T1000 (cell line): ENCODE measurements at regions not wholly inside any gene's neighbourhood (a gene's known extent, or its start where the extent isn't known, plus 50 kb on each side); places are given as distances from the start of the nearest gene placed in this dataset.

ENCODE experiments used
- DNase-seq: peaks from one replicate; lab custom pipeline; 2025; ENCODE audit warnings: mixed read lengths; lab: John Stamatoyannopoulos, UW

DNA sequence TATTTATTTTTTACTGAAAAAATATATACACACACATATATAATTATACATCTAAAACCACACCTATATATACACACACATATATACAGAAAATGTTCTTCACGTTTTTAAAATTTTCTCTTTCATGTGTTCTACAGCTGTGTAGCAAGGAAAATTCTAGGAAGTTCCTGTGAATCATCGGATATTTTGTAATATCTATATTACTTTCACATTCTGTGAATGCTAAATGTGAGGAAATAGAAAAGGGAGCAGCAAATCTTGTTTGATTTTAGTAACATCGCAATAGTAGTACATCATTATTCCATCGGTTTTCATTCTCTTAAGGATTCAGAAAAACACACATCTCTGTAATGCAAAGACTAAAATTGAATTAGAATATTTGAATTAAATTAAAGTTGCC is 836.8 kb upstream of the NECTIN3 start:
- DNase-seq: no peak

DNA sequence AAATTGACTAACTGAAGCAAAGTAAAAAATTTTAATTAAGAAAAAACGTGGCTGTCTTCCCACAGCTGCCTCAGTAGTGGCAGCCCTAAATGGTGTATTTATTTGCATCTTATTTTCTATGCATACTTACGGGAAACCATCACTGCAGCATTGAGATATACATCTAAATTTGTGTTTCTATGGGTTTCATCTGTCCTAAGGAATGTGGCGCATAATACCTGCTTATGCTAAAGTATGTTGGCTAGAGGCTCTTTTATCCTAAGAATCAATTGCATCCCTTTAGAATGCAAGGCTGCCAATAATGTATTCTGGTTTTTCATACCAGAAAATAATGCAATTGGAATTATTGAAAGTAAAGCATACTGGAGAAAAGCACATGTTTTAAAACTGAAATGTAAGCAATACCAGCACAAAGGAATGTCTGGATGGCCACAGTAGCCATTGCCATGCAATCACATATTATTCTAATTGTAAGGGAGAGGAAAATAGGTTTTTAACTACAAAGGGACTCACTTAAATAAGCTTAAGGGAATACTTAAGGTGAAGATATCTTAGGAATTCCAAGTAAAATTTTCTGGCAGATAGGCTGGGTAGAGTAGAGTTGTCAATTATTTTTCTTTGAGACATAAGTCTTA is 834.5 kb upstream of the NECTIN3 start:
- DNase-seq: no peak

DNA sequence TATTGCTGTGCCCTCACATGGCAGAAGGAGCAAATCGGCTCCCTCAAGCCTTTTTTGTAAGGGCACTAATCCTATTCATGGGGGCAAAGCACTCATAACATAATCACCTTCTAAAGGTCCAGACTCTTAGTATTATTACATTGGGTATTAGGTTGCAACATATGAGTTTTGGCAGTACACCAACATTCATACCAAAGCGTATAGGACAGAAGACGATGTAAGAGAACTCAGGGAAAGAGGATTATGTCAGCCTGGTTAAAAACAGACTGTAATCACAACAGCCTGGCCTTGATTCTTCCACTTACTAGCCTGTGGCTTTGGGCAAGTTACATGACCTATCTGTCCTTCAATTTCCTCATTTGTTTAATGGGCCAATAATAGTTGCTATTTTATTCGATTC is 828.5 kb upstream of the NECTIN3 start:
- DNase-seq: no peak

DNA sequence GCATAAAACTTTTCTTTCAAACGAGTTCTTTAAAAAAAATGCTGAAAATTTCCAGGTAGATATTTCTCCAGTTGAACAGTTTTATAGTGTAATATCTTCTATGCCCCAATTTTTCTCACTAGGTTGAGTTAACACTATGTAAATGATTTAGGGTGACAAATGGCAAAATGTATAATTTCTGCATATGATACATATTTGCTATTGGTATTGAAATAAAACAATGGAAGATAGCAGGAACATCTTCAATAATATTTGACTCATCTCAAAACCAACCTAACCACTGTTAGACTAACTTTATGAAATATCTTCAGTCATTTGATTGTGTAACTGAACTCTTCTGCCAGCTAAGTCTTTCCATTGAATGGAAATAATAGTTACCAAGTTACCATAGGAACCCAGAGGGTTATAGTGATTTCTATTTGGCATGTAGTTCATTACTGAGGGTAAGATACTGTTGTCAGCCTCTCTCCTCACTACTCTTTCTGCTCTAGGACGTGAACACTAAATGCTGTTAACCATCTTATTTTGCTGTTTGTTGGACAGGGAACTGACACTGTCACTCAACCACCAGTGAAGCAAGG is 824.7 kb upstream of the NECTIN3 start:
- no peak for DNase-seq

DNA sequence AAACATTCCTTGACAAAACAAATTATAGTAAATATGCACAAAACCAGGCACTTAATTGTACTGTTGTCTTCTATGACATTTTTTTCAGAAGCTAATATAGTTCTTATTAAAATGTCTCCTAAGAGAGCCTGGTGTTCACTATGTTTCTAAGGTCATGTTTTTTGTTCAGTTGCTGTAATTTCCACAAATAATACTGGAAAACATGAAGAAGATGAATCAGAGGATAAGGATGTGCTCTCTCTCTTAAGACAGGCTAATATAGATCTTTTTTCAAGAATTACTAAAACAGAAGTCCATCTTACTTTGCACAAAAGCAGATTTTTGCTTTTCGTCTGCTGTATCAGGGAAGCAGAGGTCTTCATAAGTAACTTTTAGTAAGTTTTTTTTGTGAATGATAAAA is 823.0 kb upstream of the NECTIN3 start:
- DNase-seq: no peak

DNA sequence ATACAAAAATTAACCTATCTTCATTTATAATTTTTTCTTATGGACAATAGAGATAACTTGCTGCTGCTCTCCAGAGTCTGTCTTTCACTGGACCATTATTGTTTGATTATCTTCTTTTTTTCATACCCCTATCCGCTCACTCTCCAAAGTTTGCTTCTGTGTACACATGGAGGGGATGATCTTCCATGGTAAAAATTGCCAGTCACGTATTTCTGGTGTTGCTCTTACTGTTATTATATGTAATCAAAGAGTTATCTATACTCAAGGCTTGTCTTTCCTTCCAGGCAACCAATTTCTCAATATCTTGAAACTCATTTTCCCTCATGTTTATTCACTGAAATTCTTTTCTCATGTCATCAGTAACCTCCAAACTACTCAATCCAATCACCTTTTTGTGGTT is 817.8 kb upstream of the NECTIN3 start:
- no peak for DNase-seq

DNA sequence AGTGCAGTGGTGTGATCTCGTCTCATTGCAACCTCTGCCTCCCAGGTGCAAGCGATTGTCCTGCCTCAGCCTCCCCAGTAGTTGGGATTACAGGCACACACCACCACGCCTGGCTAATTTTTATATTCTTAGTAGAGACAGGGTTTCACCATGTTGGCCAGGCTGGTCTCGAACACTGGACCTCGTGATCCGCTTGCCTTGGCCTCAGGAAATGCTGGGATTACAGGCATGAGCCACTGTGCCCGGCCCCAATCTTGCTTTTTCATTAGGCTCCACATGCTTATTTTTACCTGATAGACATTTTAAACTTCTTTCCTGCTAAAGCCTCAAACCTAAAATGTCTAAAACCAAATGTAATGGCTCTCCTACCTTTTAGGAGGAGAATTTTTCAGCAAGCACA is 817.0 kb upstream of the NECTIN3 start:
- no peak for DNase-seq

DNA sequence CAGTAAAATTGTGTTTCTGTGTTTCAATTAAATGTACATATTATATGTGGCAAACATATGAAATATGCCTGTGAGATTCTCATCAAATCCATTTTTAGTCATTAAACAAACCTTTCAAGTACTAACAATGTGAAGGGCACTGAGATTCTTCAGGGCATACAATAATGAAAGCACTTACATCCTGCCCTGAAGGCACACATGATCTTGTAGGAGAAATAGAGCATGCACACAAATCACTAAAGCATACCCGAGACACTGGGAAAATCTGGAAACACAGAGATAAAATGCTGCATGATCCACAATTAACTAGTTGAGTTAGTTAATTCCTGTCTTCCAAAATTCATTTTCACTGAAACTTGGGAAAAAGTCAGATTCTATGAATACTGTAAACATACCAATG is 810.5 kb upstream of the NECTIN3 start:
- no peak for DNase-seq

DNA sequence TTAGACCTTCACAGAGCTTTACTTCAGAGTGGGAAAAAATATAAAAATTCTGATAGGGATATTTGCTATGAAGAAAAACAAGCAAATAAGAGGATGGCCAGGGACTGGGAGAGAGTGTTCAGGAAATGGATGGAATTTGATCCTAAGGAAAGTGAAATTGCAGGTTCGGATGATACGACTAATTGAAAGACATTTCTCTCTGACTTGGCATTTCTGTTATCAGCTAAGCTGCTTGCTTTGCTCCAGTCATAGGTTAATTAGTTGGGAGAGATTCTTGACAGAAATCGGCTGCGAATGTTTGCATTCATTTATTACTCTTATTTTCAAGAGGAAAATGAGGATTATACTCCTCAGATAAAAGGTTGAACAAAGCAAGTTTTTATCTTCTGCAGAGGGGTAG is 808.7 kb upstream of the NECTIN3 start:
- no peak for DNase-seq

DNA sequence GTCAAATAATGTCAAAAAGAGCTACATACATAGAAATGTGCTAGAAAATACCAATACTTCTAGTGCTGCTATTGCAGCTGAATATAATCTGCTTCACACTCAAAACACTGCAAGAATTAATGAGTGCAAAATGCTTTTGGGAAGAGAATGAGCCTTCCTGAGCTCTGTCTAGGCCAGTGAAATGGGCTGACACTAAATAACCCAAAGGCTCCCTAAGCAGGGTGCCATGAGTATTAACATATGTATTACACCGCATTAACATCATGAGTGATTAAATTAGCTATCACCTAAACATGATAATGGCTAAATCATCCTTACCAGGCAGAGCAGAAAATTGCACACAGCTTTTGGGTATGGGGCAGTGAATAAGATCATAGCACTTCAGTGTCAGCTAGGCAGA is 806.3 kb upstream of the NECTIN3 start:
- DNase-seq: no peak

DNA sequence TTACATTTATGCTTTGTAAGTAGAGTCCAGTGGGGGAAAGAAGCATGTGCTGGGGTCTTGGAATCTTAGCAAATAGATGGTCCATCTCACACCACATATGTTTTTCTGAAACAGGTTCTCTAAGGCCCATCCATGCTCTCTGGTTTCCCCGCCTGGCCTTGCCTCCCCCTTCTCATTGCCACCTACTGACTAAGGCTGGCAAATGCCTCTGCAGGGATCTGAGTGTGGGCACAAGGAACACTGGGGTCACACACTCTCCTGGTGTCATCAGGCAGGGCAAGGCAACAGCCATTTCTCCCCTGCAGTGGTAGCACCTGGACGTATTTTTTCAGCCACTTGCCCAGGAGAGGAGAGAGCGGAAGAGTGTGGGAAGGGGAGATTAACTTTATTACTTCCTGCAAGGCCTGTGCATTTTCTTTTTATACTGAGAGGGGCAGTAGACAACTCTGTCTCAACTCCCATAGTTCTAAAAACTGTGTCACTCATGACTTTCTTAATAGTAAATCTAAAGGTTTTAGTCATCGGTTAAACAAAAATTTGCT is 804.2 kb upstream of the NECTIN3 start:
- DNase-seq: no peak

DNA sequence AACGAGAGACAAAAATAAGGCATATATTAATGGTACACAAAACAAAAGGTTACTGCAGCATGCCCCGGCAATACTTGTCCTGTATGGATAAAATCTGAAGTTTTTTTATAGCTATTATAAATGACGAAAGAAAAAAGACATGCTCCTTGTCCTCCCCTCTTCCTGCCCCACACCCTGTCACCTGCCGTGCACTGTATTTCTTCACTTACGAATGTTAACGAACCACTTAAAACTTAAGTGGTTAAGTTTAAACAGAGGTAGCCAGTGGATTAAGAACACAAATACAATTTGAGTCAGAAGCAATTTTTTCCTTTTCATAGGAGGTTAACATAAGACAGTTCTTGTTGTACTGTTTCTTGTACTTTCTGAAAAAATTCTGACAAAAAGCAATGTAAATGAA is 799.1 kb upstream of the NECTIN3 start:
- no peak for DNase-seq

DNA sequence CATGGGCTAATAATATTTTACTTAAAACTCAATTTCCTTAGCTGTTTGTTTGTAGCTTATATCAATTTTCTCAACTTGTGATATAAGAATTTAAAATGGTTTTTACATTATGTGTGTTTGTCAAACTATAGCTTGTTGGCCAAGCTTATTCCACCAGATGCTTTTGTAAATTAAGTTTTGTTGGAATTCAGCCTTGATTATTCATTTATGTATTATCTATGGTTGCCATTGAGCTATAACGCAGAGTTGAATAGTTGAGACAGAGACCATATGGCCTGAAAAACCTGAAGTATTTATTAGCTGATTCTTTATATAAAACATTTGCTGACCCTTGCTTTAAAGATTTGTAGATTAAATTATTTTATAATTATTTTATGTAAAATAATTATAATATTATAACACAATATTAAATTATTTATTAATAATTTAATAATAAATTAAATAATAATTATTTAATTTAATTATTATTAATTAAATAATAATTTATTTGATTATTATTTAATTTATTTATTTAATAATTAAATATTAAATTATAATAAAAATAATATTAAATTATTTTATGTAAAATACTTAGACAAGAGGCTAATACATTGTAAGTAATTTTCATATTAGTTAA is 779.6 kb upstream of the NECTIN3 start:
- DNase-seq: no peak

DNA sequence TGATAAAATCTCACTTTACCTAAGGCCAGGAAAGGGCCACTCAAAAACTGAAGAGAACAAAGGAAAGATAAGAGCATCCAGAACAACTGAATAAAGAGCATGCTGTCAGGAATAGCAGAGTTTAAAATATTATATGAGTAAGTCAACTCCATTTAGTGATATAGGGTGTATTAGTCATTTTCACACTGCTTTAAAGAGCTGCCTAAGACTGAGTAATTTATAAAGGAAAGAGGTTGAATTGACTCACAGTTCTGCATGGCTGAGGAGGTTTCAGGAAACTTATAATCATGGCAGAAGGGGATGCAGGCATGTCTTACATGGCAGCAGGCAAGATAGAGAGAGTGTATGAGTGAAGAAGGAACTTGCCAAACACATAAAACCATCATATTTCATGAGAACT is 778.0 kb upstream of the NECTIN3 start:
- DNase-seq: no peak

DNA sequence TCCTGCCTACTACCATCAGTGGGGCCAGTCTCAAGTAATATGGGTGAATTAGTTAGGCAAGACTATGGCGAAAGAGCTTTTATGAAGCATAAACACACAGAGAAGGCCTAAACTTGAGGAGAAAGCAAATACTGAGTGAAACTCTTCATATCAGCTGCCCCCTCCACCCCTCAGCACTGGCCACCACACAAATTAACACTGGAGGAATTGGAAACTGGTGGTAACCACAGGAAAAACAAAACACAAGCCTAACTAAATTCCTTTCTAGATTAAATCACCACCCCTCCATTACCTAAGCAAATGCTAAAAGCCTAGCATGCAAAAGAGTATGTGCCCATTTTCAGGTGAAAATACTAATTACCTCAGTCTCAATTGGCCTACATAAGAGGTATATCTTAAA is 774.7 kb upstream of the NECTIN3 start:
- no peak for DNase-seq

DNA sequence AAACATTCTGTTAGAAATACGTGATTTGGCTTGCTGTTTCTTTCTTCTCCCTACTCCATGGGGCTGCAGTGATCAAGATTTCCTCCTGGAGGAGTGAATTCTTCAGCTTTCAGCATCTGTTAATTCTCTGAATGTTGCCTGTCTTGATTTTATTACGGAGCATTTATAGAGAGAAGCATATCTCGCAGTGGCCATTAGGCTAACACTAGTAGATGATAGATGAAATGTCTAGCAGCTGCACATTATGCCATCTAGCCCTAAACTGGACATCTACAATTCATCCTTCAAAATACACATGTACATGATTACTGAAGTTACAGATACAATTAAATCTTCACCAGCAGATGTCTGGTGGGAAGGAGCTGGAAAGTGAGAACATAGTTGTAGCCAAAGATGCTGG is 769.8 kb upstream of the NECTIN3 start:
- no peak for DNase-seq

DNA sequence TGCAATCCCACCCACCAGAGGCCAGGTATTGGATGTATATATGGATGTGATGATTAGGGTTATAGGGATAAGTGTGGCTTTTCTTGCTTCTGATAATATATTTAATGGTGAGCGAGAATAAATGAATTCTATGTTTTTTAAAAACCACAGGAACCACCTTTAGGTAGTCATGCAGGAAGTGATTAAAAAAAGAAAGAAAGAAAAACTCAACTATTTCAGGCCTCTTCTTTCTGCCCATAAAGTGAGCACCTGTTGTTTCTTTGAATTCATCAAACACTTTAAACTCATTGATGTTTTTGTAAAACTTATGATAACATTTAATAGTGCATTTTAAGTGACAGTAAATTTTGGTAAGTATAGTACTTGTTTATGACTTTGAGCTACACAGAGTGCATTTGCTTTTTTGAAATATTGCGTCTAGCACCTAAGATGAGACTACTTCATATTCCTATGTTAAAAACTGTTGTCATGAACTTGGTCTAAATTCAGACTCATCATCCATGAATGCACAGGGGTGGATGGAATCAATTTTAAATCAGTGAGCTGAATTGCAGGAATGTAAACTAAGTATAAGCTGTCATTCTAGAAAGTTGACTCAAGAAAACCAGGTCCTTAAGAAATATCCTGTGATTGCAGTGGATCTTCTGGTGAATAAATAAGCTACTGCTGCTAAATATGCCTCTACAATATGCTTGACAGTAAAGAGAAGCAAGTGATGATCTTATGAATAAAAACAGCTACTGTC is 764.4 kb upstream of the NECTIN3 start:
- no peak for DNase-seq

DNA sequence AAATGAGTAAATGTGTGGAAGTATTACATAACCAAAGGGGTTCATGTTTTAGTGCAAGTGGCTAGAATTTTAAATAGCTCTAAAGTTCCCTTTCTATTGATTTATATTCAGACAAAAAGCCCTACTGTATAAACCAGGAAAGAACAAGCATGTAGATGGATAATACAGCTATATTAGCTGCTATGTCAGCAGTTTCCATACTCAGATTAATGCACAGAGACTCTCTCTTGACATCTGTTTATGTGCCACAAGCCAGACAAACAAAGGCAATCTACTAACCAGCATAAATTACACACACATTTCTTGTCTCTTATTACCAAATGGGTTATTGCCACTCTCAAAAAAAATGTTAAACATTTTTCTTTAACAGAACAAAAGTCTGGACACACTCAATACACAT is 760.1 kb upstream of the NECTIN3 start:
- no peak for DNase-seq

DNA sequence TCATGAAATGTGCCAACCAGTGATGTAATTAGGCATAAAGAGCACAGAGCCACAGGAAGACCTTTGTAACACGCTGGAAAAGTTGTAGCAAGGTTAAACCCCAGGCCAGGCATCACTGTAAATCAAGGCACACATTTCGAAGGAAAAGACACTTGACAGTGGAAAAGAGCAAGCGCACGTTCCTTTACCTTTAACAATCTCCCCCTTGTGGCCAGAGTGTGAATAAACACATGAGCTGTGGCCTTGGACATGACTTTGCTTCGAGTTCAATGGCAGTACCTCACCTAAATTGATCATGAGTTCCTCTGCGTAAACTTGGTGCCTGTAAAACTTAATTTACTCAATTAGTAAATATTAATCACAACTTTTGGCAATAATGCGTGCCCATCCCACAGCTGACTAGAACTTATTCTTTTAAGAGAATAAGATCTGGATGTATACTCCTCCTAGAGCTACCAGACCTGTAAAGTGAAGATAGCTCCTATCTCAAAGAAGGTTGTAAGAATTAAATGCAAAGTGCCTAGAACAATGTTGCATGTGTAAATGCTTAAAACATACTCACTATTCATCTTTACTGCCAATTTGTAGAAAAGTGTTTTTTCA is 757.0 kb upstream of the NECTIN3 start:
- no peak for DNase-seq

DNA sequence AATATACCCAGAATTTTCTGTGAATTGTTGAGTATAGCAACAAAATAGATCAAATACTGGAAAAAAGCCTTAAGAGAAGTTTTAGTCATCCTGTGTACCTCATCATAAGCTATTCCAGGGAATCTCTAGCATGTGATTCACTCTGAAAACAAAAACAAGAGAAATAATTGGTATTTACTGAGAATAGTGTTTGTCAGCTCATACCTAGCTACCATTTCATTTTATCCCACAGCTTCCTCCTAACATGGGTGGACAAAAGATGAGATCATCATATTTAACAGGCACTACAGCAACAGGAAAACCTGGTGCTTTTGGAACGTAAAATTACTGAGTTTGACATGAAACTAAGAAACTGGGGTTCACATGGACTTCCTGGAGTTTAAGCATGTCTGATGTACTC is 753.5 kb upstream of the NECTIN3 start:
- no peak for DNase-seq

DNA sequence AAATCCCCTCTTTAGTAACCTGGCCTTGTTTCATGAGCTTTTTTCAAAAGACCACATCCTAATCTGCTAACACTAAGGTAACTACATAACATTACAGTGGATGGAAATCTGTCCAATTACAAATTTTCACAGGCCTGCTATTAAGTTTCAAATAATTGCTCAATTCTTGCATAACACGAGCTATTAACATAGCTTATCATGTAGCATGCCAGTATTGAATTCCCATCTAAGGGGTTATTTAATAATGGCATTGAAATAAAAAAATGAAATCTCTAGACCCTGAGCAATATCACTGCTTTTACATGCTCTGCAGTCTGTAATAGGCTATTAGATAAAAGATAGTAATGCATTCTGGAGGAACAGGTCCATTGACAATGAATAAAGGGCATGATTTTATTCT is 748.3 kb upstream of the NECTIN3 start:
- DNase-seq: no peak

DNA sequence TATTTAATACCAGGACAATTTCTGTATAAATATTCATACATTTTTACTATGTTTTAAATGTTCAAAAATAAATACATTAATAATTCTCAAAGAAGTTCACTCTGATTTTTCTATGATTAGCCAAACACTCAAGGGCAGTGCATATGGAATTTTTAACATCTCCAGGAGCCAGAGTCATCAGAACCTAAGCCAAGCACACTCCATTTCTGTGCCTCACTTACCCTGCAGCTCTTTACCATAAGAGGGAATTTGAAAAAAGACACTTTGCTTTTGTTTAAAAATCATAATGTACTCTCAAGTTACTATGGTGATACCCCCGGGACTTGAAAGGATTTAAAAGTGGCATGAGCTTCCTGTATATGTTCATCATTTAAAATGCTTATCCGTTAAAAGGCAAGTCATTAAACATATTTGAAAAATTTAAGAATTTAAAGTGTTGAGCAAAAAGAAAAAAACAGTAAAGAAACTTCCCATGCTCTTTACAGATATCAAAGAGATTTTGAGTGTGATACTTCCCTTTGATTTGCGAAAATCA is 747.4 kb upstream of the NECTIN3 start:
- DNase-seq: no peak
